Hepatocyte (in vitro differentiated cells): ENCODE measurements at regions not wholly inside any gene's neighbourhood (a gene's known extent, or its start where the extent isn't known, plus 50 kb on each side); places are given as distances from the start of the nearest gene placed in this dataset.

Source experiments
- DNase-seq: peaks from one replicate; pipeline ENCODE4 v3.0.0-alpha.2; 2016; ENCODE audit warnings: low spot score
- H2AFZ ChIP-seq: fragments of 200-600 bp; sonication (generic); 2 replicates; pipeline ENCODE4 v1.6.0; 2016; ENCODE audit warnings: antibody characterized with exemption, mild to moderate bottlenecking
- H3K27ac ChIP-seq: fragments of 200-600 bp; sonication (generic); 2 replicates; pipeline ENCODE4 v1.5.1; 2016; ENCODE audit warnings: mild to moderate bottlenecking
- H3K27me3 ChIP-seq: fragments of 200-600 bp; sonication (generic); 2 replicates; pipeline ENCODE4 v1.6.1; 2016
- H3K36me3 ChIP-seq: fragments of 200-600 bp; sonication (generic); replicated peaks from 2 replicates; pipeline ENCODE4 v1.5.1; 2016; ENCODE audit warnings: low read depth; ENCODE audit not compliant: insufficient read depth
- H3K4me1 ChIP-seq: fragments of 200-600 bp; sonication (generic); 2 replicates; pipeline ENCODE4 v1.5.1; 2016; ENCODE audit warnings: mild to moderate bottlenecking, moderate library complexity; ENCODE audit not compliant: insufficient read depth
- H3K4me2 ChIP-seq: fragments of 200-600 bp; sonication (generic); 2 replicates; pipeline ENCODE4 v1.6.0; 2016
- H3K4me3 ChIP-seq: fragments of 200-600 bp; sonication (generic); 2 replicates; pipeline ENCODE4 v1.5.1; 2016; ENCODE audit warnings: mild to moderate bottlenecking
- H3K79me2 ChIP-seq: fragments of 200-600 bp; sonication (generic); 2 replicates; pipeline ENCODE4 v1.6.0; 2017; ENCODE audit warnings: mild to moderate bottlenecking
- H3K9me2 ChIP-seq: fragments of 200-600 bp; sonication (generic); replicated peaks from 2 replicates; pipeline ENCODE4 v1.6.0; 2017; ENCODE audit warnings: mild to moderate bottlenecking; ENCODE audit not compliant: insufficient read depth
- H3K9me3 ChIP-seq: fragments of 200-600 bp; sonication (generic); 2 replicates; pipeline ENCODE4 v1.5.1; 2016; ENCODE audit warnings: low read depth, mild to moderate bottlenecking
- H4K20me1 ChIP-seq: fragments of 200-600 bp; sonication (generic); 2 replicates; pipeline ENCODE4 v1.6.0; 2016; ENCODE audit warnings: mild to moderate bottlenecking; ENCODE audit not compliant: insufficient read depth, poor library complexity, severe bottlenecking
- CTCF ChIP-seq: fragments of 200-600 bp; sonication (generic); IDR thresholded peaks from 2 replicates; pipeline ENCODE4 v1.5.1; 2016; ENCODE audit warnings: antibody characterized with exemption, mild to moderate bottlenecking; ENCODE audit not compliant: poor library complexity
- EZH2 ChIP-seq: fragments of 200-600 bp; sonication (generic); IDR thresholded peaks from 2 replicates; pipeline ENCODE4 v1.6.1; 2016; ENCODE audit warnings: antibody characterized with exemption, mild to moderate bottlenecking, borderline replicate concordance
- EZH2phosphoT487 ChIP-seq: fragments of 200-600 bp; sonication (generic); IDR thresholded peaks from one replicate; pipeline ENCODE4 v1.6.1; 2018; ENCODE audit warnings: antibody characterized with exemption, mild to moderate bottlenecking, low read depth, moderate library complexity; ENCODE audit not compliant: unreplicated experiment, severe bottlenecking
- WGBS: methylation state at CpG from one replicate; pipeline ENCODE4 v1.1.6; 2016; ENCODE audit warnings: low lambda C conversion rate; ENCODE audit errors: missing lambda C conversion rate; 5-methylcytosine and 5-hydroxymethylcytosine counted together

- no peaks in the 10 kb centered on the region for H3K9me2 ChIP-seq
Observed at GRCh38 chr5:175001311-175001710, 276.9 kb downstream of the MSX2 start.

GRCh38 chr5:174999581-174999980, 275.2 kb downstream of the MSX2 start:
- H3K4me1 ChIP-seq, result no peaks in the 10 kb centered on the region
- WGBS, result 53% methylated on average over 8 of the region's 8 CpGs
- no peaks in the 10 kb centered on the region for H3K36me3 ChIP-seq
- no peaks in the 10 kb centered on the region for H4K20me1 ChIP-seq
- no peaks in the 10 kb centered on the region for H3K9me2 ChIP-seq
- H2AFZ ChIP-seq, result no peak overlapping the region
- H3K79me2 ChIP-seq, result no peaks in the 10 kb centered on the region
- peaks cover 22% of the 10 kb centered on the region for H3K27me3 ChIP-seq
- TF ChIP-seq EZH2 (no peak), CTCF (no peak), EZH2phosphoT487 (no peak)
- no peaks in the 10 kb centered on the region for H3K9me3 ChIP-seq
- no peak overlapping the region for H3K27ac ChIP-seq
- no peak overlapping the region for H3K4me2 ChIP-seq
- H3K4me3 ChIP-seq, result no peak overlapping the region
- DNase-seq, result no peak

More at GRCh38 chr5:175001311-175001710, 276.9 kb downstream of the MSX2 start:
- no peak for TF ChIP-seq CTCF
- no peak for TF ChIP-seq EZH2phosphoT487
- TF ChIP-seq EZH2, result no peak
- no peak overlapping the region for H3K4me2 ChIP-seq
- DNase-seq, result no peak
- no peak overlapping the region for H3K27ac ChIP-seq
- H3K27me3 ChIP-seq, result peaks cover 5% of the 10 kb centered on the region
- no peaks in the 10 kb centered on the region for H3K4me1 ChIP-seq
- no peaks in the 10 kb centered on the region for H3K79me2 ChIP-seq
- no peak overlapping the region for H3K4me3 ChIP-seq
- H3K36me3 ChIP-seq, result no peaks in the 10 kb centered on the region
- WGBS, result 73% methylated on average over 2 of the region's 2 CpGs
- H2AFZ ChIP-seq, result no peak overlapping the region
- no peaks in the 10 kb centered on the region for H3K9me3 ChIP-seq
- no peaks in the 10 kb centered on the region for H4K20me1 ChIP-seq

- DNase-seq, result no peak
- TF ChIP-seq EZH2phosphoT487, result no peak
- TF ChIP-seq CTCF, result no peak
- no peak for TF ChIP-seq EZH2
Observed at GRCh38 chr5:174998131-174998730, 273.8 kb downstream of the MSX2 start.

More at GRCh38 chr5:174998131-174998730, 273.8 kb downstream of the MSX2 start:
- H3K36me3 ChIP-seq, result no peaks in the 10 kb centered on the region
- no peaks in the 10 kb centered on the region for H3K79me2 ChIP-seq
- H3K27me3 ChIP-seq, result peaks cover 22% of the 10 kb centered on the region
- no peak overlapping the region for H3K4me2 ChIP-seq
- H4K20me1 ChIP-seq, result no peaks in the 10 kb centered on the region
- H2AFZ ChIP-seq, result no peak overlapping the region
- H3K9me2 ChIP-seq, result no peaks in the 10 kb centered on the region
- H3K9me3 ChIP-seq, result no peaks in the 10 kb centered on the region
- H3K27ac ChIP-seq, result no peak overlapping the region
- 90% methylated on average over 5 of the region's 5 CpGs for WGBS
- no peaks in the 10 kb centered on the region for H3K4me1 ChIP-seq
- no peak overlapping the region for H3K4me3 ChIP-seq
